NCI-H2227 treated with DMSO at 0.1 percent for 48 hours (cell line): ENCODE measurements at regions not wholly inside any gene's neighbourhood (a gene's known extent, or its start where the extent isn't known, plus 50 kb on each side); places are given as distances from the start of the nearest gene placed in this dataset.
"Not testable (repeated sequence)": the region's sequence is repeated elsewhere in the genome, so short reads cannot be mapped to it uniquely, and the experiment has no call there.

Experiments
- DNase-seq: peaks from one replicate; lab custom pipeline; 2025; lab: John Stamatoyannopoulos, UW

GRCh38 chr4:104330125-104330905 is 164.4 kb downstream of the CXXC4 start:
- DNase-seq: no peak

GRCh38 chr4:104326991-104327694 is 167.6 kb downstream of the CXXC4 start:
- not testable (repeated sequence) for DNase-seq

- DNase-seq: no peak
Observed at GRCh38 chr4:104302731-104303130, 192.0 kb downstream of the CXXC4 start.

GRCh38 chr4:104294811-104295210 is 199.9 kb downstream of the CXXC4 start:
- DNase-seq: no peak

- no peak for DNase-seq
Observed at GRCh38 chr4:104286867-104287266, 207.8 kb downstream of the CXXC4 start.

- no peak for DNase-seq
Observed at GRCh38 chr4:104283303-104283702, 211.4 kb downstream of the CXXC4 start.

GRCh38 chr4:104279744-104280143 is 214.9 kb downstream of the CXXC4 start:
- no peak for DNase-seq

- no peak for DNase-seq
Observed at GRCh38 chr4:104272966-104273365, 221.7 kb downstream of the CXXC4 start.

- DNase-seq: not testable (repeated sequence)
Observed at GRCh38 chr4:104269603-104270002, 225.1 kb downstream of the CXXC4 start.

- DNase-seq: no peak
Observed at GRCh38 chr4:104263100-104263499, 231.6 kb downstream of the CXXC4 start.

GRCh38 chr4:104262678-104263077 is 232.0 kb downstream of the CXXC4 start:
- no peak for DNase-seq

GRCh38 chr4:104248726-104249125 is 246.0 kb downstream of the CXXC4 start:
- DNase-seq: no peak

GRCh38 chr4:104235967-104236366 is 258.7 kb downstream of the CXXC4 start:
- peak; percentile 48 for DNase-seq

GRCh38 chr4:104217526-104217925 is 277.2 kb downstream of the CXXC4 start:
- DNase-seq: no peak

- no peak for DNase-seq
Observed at GRCh38 chr4:104211657-104212056, 283.0 kb downstream of the CXXC4 start.

- no peak for DNase-seq
Observed at GRCh38 chr4:104210420-104210819, 284.3 kb downstream of the CXXC4 start.

GRCh38 chr4:104206784-104207183 is 287.9 kb downstream of the CXXC4 start:
- DNase-seq: no peak

- DNase-seq: no peak
Observed at GRCh38 chr4:104205116-104205515, 289.6 kb downstream of the CXXC4 start.

GRCh38 chr4:104188301-104188700 is 306.4 kb downstream of the CXXC4 start:
- DNase-seq: peak; percentile 63

- no peak for DNase-seq
Observed at GRCh38 chr4:104169437-104169836, 325.3 kb downstream of the CXXC4 start.

GRCh38 chr4:104166749-104167148 is 327.9 kb downstream of the CXXC4 start:
- no peak for DNase-seq

GRCh38 chr4:104163820-104164219 is 330.9 kb downstream of the CXXC4 start:
- no peak for DNase-seq

- DNase-seq: no peak
Observed at GRCh38 chr4:104146048-104146447, 348.6 kb downstream of the CXXC4 start.
